Cerebellar cortex (tissue), 1 donor: ENCODE measurements at regions not wholly inside any gene's neighbourhood (a gene's known extent, or its start where the extent isn't known, plus 50 kb on each side); places are given as distances from the start of the nearest gene placed in this dataset.

Experiments
- DNase-seq: peaks from one replicate; pipeline ENCODE4 v3.0.0-alpha.2; 2015; ENCODE audit warnings: low spot score

DNA sequence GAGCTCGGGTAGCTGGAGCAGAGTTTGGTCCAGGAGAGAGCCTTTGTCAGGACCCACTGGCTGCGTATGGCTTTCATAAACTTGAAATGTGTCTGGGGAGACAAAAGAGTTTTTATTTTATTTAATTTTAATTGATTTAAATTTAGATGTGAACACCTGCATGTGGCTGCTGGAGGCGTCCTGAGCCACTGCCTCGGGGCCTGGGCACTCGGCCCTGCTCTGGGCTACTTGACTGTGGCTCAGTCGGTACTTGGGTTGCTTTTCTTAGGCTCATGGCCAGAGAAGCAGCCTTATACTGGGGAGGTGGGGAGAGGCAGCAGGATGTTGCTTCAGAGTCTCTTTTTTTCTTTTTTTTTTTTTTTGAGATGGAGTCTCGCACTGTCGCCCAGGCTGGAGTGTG, 661.8 kb upstream of the HS6ST1 start:
- DNase-seq = no peak

DNA sequence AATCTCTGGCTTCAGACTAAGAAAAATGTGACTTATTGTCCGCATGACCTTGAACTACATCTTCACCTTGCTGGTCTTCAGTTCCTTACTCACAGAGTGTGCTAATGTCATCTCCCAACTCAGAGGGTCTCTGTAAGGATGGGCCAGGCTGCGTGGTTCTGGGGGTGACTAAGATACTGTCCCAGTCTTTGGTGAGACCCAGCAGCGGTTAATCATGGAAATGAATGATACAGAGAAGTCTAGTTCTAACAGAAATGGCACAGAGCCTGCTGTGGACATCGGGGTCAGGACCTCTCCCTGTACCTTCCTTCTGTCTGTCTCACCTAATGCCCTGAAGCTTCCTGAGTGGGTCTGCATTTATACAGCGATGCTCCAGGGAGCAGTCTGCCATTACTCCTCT, 662.7 kb upstream of the HS6ST1 start:
- no peak for DNase-seq

DNA sequence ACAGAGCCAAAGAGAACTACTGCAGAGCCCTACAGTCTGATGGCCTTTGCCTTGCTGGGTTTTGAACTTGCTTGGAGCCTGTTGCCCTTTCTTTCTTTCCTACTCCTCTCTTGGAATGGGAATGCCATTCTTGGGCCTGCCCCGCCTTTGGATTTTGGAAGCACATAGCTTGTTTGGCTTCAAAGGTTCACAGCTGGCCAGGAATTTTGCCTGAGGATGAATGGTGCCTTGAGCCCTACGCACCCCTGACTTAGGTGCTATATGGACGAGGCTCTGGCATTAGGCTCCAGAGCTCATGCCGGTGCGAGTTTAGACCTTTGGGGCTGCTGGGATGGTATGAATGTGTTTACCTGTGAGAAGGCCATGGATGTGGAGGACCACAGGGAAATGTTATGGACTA, 663.3 kb upstream of the HS6ST1 start:
- DNase-seq = no peak

DNA sequence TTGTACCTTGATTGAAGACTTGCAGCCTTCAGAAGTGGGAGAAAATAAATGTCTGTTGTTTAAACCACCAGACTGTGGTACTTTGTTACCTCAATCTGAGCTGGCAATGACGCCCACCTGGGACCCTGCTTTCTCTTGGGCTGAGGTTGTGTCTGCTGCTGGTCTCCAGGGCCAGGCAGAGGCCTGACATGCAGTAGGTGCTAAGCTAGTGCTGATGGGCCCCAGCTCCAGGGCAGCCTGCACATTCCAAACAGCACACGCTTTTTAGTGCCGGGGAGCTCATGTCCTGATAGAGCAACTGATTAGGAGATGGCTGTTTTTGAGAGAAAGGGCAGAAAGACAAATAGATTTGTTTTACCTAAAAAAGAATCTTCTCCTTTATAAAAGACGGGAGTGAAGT, 664.0 kb upstream of the HS6ST1 start:
- no peak for DNase-seq

DNA sequence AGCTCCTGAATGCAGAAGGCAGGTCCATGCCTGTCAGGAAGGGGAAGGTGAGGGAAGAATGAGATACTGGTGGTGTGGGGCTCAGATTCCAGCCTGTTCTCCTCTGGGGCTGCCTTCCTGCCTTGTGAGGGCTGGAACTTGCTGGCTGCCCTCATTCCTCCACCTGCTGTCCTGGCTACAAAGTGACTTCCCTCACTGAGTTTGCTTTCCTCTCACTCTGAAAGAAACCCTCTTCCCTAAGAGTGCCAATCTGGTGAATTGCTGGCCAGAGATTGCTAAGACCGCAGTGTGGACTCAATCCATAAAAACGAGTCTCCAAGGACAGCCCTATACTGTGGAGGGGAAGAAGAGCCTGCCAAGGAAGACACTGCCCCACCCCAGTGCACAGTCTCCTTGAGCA, 664.4 kb upstream of the HS6ST1 start:
- no peak for DNase-seq

DNA sequence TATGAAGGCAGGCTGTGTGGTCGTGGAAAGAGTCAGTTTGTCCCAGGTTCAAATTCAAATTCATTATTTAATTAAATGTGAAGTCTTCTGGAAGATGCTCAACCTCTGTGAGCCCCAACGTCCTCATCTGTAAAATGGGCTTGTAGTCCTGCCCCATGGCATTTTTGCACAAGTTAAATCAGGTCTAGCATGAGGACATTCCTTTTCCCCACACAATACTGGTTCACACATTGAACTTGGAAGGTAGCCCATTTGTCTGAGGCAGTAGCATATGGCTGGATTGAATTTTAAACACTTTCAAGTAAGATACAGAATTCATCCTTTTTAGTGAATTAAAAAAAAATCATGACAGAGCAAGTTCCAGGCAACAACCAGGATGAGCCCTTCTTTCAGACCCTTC, 665.4 kb upstream of the HS6ST1 start:
- no peak for DNase-seq

DNA sequence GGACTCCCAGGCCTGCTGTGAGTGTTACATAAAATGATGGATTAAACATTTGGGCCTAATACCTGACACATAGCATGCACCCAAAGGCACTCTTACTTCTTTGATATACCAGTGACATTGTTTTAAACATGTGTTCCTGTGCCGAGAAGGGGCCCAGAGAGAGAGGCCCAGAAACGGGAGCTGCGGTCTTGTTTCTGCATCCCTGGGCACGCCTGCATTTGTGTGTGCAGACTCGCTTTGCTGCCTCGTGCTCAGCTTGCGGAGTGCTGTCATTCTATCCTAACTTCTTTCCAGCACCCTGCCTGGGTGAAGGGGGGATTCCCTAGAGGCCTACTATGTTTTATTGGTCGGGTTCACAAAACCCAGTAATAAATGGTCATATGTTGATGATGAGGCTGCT, 666.2 kb upstream of the HS6ST1 start:
- DNase-seq = no peak

DNA sequence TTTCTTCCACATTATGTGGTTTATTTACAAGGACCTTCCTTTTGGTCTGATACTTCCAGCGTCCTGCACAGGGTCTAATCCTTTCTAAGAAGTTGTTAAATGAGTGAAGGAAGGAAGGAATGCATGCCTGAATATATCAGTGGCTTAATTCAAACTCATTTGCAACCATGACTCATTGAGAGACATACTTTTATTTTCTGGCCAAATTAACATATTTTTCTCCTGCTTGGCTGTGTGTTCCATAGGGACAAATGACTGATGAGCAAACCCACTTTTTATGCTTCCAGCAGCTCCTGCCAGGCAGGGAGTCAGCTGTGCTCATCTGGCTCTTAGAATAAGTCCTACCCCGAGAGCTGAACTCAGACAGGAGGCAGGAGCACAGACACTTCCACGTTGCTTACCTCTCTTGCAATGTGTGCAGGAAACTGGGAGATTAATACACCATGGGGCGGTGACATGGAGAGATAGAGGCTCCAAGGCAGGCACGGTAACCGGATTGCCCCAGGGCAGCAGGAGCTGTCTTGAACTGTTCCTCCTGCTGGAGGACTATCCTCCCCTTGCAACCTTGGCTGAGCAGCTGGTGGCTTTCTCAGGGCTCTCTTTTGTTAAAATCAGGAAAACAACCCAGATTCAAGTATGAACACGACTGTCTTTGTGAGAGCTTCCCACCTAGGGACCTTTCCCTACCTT, 667.5 kb upstream of the HS6ST1 start:
- no peak for DNase-seq

DNA sequence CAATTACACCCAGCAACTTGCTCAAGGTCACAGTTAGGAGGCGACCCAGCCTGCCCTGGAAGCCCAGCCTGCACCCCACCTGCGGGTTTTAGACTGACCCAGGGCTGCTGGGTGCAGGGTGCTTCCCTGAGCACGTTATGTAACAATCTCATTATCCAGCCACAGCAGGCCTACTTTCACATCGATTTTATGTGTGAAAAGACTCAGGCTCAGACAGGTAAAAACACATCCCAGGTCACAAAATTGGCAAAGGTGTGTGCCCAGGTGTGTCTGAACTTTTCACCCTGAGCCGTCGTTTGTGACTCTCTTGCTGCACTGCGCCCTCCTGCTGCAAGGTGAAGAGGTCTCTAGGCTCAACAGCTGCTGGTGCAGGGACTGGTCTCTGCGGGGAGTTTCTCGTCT, 668.2 kb upstream of the HS6ST1 start:
- DNase-seq = no peak

DNA sequence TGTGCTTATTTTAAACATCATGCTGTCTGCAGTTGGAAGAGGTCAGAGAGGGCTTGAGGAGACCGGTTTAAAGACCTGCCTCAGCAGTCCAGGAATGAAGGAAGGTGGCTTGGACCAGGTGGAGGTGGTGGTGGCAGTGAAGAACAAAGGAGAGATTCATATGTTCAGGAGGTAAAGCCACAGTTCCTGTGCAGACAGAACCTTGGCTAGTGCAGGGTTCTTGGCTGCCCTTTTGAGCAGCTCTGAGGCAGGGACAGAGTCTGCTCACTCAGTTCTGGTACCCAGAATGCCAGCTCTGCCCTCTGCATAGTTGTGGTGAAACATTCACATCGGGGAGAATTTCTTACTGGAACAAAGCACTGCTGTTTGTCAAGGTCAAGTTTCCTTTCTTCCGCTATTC, 669.7 kb upstream of the HS6ST1 start:
- no peak for DNase-seq

DNA sequence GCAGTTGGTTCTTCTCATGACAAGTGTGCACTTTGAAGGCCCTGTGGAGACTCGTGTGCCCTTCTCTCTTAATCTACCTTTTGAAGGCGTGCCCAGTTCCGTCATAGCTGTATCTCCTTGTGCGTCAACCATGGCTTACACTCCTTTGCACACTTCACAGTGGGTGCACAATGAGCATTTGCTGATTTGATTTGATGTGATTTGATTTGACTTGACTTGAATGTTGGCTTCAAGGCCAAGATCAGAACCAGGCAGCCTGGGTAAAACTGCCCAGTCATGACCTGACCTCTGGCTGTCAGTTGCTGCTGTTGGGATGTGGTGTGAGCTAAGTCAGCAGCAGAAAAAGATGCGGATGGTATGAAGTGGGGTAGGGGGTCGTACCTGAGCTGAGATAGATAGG, 670.3 kb upstream of the HS6ST1 start:
- DNase-seq = no peak

DNA sequence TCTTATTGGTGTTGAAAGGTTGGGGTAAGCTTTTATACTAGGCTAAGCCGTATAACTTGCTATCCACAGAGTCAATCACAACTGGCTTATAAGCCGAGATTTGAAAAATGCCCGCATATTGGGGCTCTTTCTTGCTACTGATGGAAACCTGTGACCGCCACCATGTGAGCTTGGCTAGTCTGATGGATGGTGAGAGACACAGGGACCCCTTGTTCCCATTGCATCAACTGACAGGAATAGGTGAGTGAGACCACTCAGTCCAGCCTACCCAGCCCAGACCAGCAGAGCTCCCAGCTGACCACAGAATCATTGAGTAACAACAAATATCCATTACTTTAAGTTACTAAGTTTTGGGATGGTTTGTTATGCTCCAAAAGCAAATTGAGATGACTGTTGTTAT, 676.4 kb upstream of the HS6ST1 start:
- no peak for DNase-seq

DNA sequence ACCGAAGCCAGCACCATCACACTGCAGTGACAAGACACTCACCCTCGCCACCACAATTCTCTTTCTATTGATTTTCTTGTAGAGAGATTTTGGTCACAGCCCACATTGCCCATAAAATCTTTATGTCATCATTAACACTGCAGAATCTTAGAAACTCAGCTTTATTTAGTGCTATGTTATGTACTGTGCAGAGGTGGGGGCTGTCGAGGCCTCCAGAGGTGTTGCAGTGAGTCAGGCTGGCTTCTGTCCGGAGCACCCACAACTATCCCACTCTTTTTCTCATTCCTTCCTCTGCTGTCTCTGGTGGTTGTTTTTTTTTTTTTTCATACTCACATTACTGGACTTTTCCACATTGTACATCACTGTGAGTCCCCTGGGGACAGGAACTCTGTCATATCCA, 677.4 kb upstream of the HS6ST1 start:
- no peak for DNase-seq

DNA sequence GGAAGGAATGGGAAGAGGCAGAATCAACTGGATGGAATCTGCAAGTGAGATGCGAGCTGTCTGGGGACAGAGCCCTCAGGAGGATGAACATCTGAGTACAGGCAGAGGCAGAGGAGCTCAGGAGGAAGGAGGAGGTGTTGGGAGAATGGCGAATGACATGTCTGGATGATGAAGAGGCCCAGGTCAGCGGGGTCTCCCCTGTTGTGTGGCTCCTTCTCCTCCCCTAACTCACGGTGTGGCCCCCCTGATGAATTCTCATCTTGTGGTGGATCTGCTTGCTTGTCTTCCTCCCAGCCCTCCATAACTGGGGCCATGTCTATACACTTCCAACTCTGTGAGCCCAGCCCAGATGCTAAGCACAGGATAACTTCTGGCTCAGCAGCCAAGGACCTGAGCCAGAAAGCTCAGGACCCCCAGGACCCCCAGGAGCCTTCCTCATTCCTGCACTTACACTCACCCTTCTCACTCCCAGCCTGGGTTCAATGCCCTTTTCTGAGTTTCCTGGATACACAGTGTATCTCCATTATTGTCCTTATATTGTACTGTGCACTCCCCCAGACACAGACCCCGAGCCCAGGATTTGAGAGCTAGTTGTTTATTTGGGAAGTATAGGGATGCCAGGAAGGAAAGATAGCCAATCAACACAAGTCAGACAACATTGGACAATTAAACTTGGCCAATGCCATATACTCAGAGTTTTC, 678.6 kb upstream of the HS6ST1 start:
- no peak for DNase-seq

DNA sequence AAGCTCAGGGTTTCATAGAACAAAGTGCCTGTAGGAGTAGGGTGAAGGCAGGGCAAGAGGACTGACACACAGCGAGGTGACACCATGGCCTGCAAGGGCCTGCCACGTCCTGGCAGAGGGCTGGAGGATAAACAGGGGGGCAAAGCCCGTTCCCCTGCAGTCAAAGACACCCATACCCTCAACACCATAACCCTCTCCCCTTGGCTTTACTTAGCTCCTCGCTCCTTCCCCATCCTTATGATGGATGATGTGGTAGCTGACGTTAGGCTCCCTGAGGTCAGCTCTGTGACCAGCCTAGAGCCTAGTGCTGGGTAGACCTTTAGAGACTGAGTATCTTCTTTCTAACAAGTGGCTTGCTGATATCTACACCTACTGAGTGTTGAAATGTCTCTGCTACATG, 683.3 kb upstream of the HS6ST1 start:
- no peak for DNase-seq

DNA sequence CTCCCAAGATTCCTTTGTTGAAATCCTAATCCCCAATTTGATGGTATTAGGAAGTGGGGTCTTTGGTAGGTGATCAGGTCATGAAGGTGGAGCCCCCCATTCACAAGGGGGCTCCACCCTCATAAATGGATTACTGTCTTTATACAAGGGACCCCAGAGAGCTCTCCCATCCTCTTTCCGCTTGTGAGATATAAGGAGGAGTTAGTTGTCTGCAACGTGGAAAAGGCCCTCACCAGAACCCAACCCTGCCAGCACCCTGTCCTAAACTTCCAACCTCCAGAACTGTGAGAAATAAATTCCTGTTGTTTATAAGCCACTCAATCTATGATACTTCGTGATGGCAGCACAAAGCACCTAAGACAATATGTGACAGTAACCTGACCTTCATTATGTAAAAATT, 684.1 kb upstream of the HS6ST1 start:
- no peak for DNase-seq

DNA sequence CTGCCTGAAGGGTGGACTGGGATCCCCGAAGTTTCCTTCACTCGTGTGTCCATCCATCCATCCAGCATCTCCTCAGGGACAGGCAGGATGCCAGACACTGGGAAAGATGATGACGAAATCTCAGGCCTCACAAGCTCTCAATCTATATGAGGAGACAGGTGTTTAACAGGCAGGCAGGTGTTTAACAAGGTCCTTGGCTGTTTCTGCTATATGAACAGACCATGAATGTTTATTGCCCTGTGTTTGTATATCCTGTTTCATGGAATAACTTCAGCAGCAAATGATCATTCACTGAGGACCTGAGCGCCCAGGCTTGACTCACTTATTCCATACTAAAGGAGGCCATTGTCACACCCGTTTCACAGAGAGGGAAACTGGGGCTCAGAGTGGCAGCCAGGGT, 685.8 kb upstream of the HS6ST1 start:
- DNase-seq = no peak

DNA sequence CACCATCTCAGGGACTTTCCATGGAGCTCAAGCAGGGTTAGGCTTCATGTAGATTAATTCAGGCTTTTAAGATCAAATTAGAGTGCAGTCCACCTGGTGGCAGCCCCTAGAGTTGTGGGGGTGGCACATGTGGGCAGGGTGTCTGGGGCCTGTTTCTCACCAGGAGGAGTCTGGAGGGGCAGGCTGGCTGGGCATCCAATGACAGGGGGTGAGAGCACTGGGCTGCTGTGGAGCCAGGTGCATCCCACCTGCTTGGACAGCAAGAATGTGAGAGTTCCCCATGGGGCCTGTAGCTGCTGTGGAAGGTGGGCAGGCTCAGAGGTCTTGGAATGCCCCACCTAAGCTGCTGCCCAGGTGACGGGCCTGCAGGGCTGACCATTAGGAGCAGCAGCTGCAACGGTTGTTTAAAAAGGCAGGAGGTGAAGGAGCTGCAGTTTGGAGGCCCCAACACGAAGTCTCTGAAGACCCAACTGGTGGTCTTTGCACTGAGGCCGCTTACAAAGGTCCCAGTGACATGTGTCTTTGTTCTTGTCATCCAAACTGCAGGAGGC, 686.3 kb upstream of the HS6ST1 start:
- DNase-seq = no peak

DNA sequence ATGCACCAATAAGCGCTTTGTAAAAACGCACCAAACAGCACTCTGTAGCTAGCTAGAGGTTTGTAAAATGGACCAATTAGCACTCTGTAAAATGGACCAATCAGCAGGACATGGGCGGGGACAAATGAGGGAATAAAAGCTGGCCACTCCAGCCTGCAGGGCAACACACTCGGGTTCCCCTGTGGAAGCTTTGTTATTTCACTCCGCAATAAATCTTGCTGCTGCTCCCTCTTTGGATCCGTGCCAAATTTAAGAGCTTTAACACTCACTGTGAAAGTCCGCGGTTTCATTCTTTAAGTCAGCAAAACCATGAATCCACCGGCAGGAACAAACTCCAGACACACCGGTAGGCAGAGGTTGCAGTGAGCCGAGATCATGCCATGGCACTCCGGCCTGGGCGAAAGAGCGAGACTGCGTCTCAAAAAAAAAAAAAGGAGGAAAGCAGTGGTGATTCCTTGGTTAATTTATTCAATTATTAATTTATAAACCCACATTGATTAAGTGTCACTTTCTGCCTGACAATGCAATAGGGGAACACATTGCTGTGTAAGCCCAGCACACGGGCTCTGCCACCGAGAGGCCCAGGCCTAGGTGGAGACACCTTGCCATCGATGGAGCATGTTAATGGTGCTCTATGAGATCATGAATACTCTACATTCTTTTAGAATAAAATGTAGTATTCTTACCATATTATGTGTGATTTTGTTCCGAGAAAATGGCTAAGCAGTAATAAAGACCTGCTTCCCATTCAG, 687.6 kb upstream of the HS6ST1 start:
- DNase-seq = no peak

DNA sequence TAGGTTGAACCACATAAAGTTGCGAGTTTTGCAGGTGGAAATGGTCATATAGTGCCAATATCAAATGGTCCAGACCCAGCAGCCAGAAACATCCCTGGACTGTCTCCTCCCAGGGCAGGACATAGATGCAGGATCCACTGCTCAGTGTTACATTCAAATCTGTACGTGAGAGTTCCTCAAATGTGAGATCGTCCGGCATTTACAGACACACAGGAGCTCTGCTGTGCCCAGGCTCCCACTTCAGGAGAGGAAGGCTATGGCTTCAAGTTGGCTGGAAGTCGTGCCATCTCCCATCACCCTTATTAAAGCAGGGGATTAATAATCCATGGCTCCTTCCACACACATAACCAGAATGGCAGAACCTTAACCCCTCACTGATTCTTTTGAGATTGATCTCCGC, 688.2 kb upstream of the HS6ST1 start:
- no peak for DNase-seq

DNA sequence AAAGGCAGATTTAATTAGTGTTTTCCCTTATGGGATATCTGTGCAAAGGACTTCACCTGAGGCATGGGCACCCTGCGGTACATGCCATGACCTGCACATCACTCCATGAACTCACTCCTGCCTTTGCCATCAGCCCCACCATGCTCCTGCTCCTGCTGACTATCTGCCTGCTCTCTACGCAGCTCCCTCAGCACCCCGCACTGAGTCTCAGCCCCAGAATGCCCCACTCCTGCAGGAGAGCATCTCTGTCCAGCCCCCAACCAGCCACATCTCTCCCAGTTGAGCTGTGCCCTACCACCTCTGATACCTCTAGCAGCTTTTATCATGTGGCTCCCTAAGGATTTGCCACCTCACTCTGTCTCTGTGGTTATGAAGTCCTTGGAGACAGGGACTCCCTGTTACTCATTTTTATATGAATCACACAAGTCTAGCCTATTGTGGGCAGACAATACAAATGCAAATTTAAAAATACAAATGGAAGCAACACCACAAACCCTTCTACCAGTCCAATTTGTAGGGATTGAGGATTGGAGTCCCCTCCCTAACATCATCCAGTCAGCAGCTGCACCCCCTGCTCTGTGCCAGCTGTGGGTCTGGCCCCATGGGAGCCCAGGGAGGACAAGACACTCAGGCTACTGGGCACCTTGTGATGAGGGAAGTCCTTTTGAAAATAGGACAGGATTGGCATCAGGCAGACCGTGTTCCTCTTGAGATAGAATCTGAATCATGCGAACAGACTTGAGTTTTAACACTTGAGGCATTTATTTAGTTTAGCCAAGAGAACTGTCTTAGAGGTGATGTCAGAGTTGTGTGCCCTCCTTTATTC, 689.6 kb upstream of the HS6ST1 start:
- DNase-seq = no peak

DNA sequence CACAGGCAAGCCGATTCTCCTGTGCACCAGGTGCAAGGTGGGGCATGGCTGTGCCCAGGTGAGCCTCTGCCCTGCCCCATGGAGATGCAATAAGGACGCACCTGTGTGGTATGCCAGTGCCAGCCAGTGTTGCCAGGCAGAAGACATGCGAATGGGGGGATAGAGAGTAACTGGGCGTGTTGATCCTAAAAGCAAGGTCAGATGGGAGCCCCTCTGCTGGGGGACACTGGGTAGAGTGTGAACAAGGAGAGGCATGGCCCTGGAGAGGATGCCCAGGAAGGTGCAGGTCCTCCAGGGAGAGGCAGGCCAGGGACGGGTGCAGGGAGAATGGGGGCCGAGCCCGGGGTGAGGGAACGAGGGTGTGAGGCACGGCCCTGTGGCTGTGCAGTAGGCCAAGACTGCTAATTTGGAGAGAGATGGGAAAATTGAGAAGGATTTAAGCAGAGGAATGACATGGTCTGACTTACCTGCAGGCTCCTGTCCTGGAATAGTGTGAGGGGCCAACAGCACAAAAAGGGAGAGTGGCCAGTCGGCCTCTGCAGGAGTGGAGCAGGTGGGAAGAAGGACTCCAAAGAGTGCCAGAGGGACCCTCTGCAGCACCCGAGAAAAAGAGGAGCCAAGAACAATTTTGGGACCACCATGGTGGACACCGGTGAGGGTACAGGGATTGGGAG, 690.4 kb upstream of the HS6ST1 start:
- DNase-seq = no peak
